ENCODE measurements at regions not wholly inside any gene's neighbourhood (a gene's known extent, or its start where the extent isn't known, plus 50 kb on each side); places are given as distances from the start of the nearest gene placed in this dataset.
"Not testable (repeated sequence)": the region's sequence is repeated elsewhere in the genome, so short reads cannot be mapped to it uniquely, and the experiment has no call there.

GRCh38 chr18:44309185-44309584 is 371.5 kb upstream of the SETBP1 start:
- peak; percentile 22 for DNase-seq (ENCODE audit: low read depth, low spot score)

GRCh38 chr18:44320619-44321460 is 359.8 kb upstream of the SETBP1 start:
- DNase-seq (ENCODE audit: low read depth, low spot score), result no peak

- DNase-seq (ENCODE audit: low read depth, low spot score), result no peak
Observed at GRCh38 chr18:44321868-44322590, 358.7 kb upstream of the SETBP1 start.

GRCh38 chr18:44323125-44323524 is 357.6 kb upstream of the SETBP1 start:
- no peak for DNase-seq (ENCODE audit: low read depth, low spot score)

- no peak for DNase-seq (ENCODE audit: low read depth, low spot score)
Observed at GRCh38 chr18:44324361-44324760, 356.3 kb upstream of the SETBP1 start.

GRCh38 chr18:44325903-44326635 is 354.6 kb upstream of the SETBP1 start:
- peak; percentile 41 for DNase-seq (ENCODE audit: low read depth, low spot score)

- DNase-seq (ENCODE audit: low read depth, low spot score), result no peak
Observed at GRCh38 chr18:44331656-44332570, 348.8 kb upstream of the SETBP1 start.

GRCh38 chr18:44341759-44342158 is 338.9 kb upstream of the SETBP1 start:
- DNase-seq (ENCODE audit: low read depth, low spot score), result no peak

- no peak for DNase-seq (ENCODE audit: low read depth, low spot score)
Observed at GRCh38 chr18:44342162-44342561, 338.5 kb upstream of the SETBP1 start.

- no peak for DNase-seq (ENCODE audit: low read depth, low spot score)
Observed at GRCh38 chr18:44342946-44343345, 337.7 kb upstream of the SETBP1 start.

GRCh38 chr18:44343570-44343969 is 337.1 kb upstream of the SETBP1 start:
- no peak for DNase-seq (ENCODE audit: low read depth, low spot score)

- DNase-seq (ENCODE audit: low read depth, low spot score), result no peak
Observed at GRCh38 chr18:44356566-44357157, 324.0 kb upstream of the SETBP1 start.

GRCh38 chr18:44358402-44358801 is 322.3 kb upstream of the SETBP1 start:
- DNase-seq (ENCODE audit: low read depth, low spot score), result no peak

- not testable (repeated sequence) for DNase-seq (ENCODE audit: low read depth, low spot score)
Observed at GRCh38 chr18:44359741-44360140, 320.9 kb upstream of the SETBP1 start.

GRCh38 chr18:44362213-44362612 is 318.5 kb upstream of the SETBP1 start:
- DNase-seq (ENCODE audit: low read depth, low spot score), result not testable (repeated sequence)

- no peak for DNase-seq (ENCODE audit: low read depth, low spot score)
Observed at GRCh38 chr18:44370861-44371260, 309.8 kb upstream of the SETBP1 start.

GRCh38 chr18:44374966-44375365 is 305.7 kb upstream of the SETBP1 start:
- DNase-seq (ENCODE audit: low read depth, low spot score), result no peak

- no peak for DNase-seq (ENCODE audit: low read depth, low spot score)
Observed at GRCh38 chr18:44386401-44386800, 294.3 kb upstream of the SETBP1 start.

GRCh38 chr18:44388329-44388728 is 292.4 kb upstream of the SETBP1 start:
- no peak for DNase-seq (ENCODE audit: low read depth, low spot score)

GRCh38 chr18:44392933-44393332 is 287.8 kb upstream of the SETBP1 start:
- DNase-seq (ENCODE audit: low read depth, low spot score), result no peak

GRCh38 chr18:44393406-44393805 is 287.3 kb upstream of the SETBP1 start:
- DNase-seq (ENCODE audit: low read depth, low spot score), result no peak
